ENCODE measurements at regions not wholly inside any gene's neighbourhood (a gene's known extent, or its start where the extent isn't known, plus 50 kb on each side); places are given as distances from the start of the nearest gene placed in this dataset.

GRCh38 chr6:113646701-113647100, 210.4 kb upstream of the MARCKS start:
- TF ChIP-seq CTCF (IDR thresholded peaks at IDR 0.05; ENCODE audit: low read length) (no peak), EZH2 (optimal IDR thresholded peaks at IDR 0.05; ENCODE audit: low read depth, low read length) (no peak)

All from MM.1S (cell line).